ENCODE measurements at regions not wholly inside any gene's neighbourhood (a gene's known extent, or its start where the extent isn't known, plus 50 kb on each side); places are given as distances from the start of the nearest gene placed in this dataset.

GRCh38 chr1:117678246-117678977 is 72.6 kb downstream of the TENT5C start:
- H3K4me3 ChIP-seq (replicated peaks in 1 of 2; ENCODE audit: low read depth in 2 of 2, low read length in 2 of 2), result no peak overlapping the region
- DNase-seq (ENCODE audit: low read depth in 2 of 2), result peak in 1 of 2 donors; percentile 26
- TF ChIP-seq CTCF (IDR thresholded peaks at IDR 0.05; ENCODE audit: low read depth, low read length), result no peak

GRCh38 chr1:117679299-117679698 is 73.5 kb downstream of the TENT5C start:
- TF ChIP-seq CTCF (IDR thresholded peaks at IDR 0.05; ENCODE audit: low read depth, low read length), result no peak
- H3K4me3 ChIP-seq (replicated peaks in 1 of 2; ENCODE audit: low read depth in 2 of 2, low read length in 2 of 2), result no peak overlapping the region

GRCh38 chr1:117679868-117680267 is 74.0 kb downstream of the TENT5C start:
- DNase-seq (ENCODE audit: low read depth in 2 of 2), result no peak
- no peak for TF ChIP-seq CTCF (IDR thresholded peaks at IDR 0.05; ENCODE audit: low read depth, low read length)
- no peak overlapping the region for H3K4me3 ChIP-seq (replicated peaks in 1 of 2; ENCODE audit: low read depth in 2 of 2, low read length in 2 of 2)

More at GRCh38 chr1:117679299-117679698, 73.5 kb downstream of the TENT5C start:
- DNase-seq (ENCODE audit: low read depth in 2 of 2), result no peak

- no peak for DNase-seq (ENCODE audit: low read depth in 2 of 2)
- no peak overlapping the region for H3K4me3 ChIP-seq (replicated peaks in 1 of 2; ENCODE audit: low read depth in 2 of 2, low read length in 2 of 2)
- no peak for TF ChIP-seq CTCF (IDR thresholded peaks at IDR 0.05; ENCODE audit: low read depth, low read length)
Measured at GRCh38 chr1:117680316-117681002, 74.6 kb downstream of the TENT5C start.

- H3K4me3 ChIP-seq (replicated peaks in 1 of 2; ENCODE audit: low read depth in 2 of 2, low read length in 2 of 2), result no peak overlapping the region
- no peak for TF ChIP-seq CTCF (IDR thresholded peaks at IDR 0.05; ENCODE audit: low read depth, low read length)
- no peak for DNase-seq (ENCODE audit: low read depth in 2 of 2)
Measured at GRCh38 chr1:117681093-117681900, 75.4 kb downstream of the TENT5C start.

GRCh38 chr1:117681901-117682250 is 76.0 kb downstream of the TENT5C start:
- DNase-seq (ENCODE audit: low read depth in 2 of 2), result no peak
- TF ChIP-seq CTCF (IDR thresholded peaks at IDR 0.05; ENCODE audit: low read depth, low read length), result no peak
- H3K4me3 ChIP-seq (replicated peaks in 1 of 2; ENCODE audit: low read depth in 2 of 2, low read length in 2 of 2), result no peak overlapping the region

Data from cardiac fibroblast (primary cell).